Ishikawa (cell line): ENCODE measurements at regions not wholly inside any gene's neighbourhood (a gene's known extent, or its start where the extent isn't known, plus 50 kb on each side); places are given as distances from the start of the nearest gene placed in this dataset.

ENCODE experiments used
- CEBPB ChIP-seq: IDR thresholded peaks from 2 replicates; pipeline ENCODE4 v1.6.1; 2012
- CREB1 ChIP-seq: IDR thresholded peaks from 2 replicates; pipeline ENCODE4 v1.6.1; 2012; ENCODE audit warnings: low read depth
- EGR1 ChIP-seq: IDR thresholded peaks from 2 replicates; pipeline ENCODE4 v1.6.1; 2012
- EP300 ChIP-seq: IDR thresholded peaks from 2 replicates; pipeline ENCODE4 v1.6.1; 2012; ENCODE audit warnings: borderline replicate concordance
- FOXM1 ChIP-seq: IDR thresholded peaks from 2 replicates; pipeline ENCODE4 v1.6.1; 2012; ENCODE audit warnings: low read depth, borderline replicate concordance
- MAX ChIP-seq: IDR thresholded peaks from 2 replicates; pipeline ENCODE4 v1.6.1; 2012
- NFIC ChIP-seq: IDR thresholded peaks from 2 replicates; pipeline ENCODE4 v1.6.1; 2012
- RAD21 ChIP-seq: IDR thresholded peaks from 2 replicates; pipeline ENCODE4 v1.6.1; 2012; ENCODE audit warnings: low read depth
- REST ChIP-seq: IDR thresholded peaks from 2 replicates; pipeline ENCODE4 v1.6.1; 2012; ENCODE audit warnings: low read depth, mild to moderate bottlenecking
- TAF1 ChIP-seq: IDR thresholded peaks from 2 replicates; pipeline ENCODE4 v1.6.1; 2012; ENCODE audit warnings: low read depth, mild to moderate bottlenecking
- TCF12 ChIP-seq: IDR thresholded peaks from 2 replicates; pipeline ENCODE4 v1.6.1; 2012; ENCODE audit warnings: low read depth
- TEAD4 ChIP-seq: IDR thresholded peaks from 2 replicates; pipeline ENCODE4 v1.6.1; 2012
- USF1 ChIP-seq: IDR thresholded peaks from 2 replicates; pipeline ENCODE4 v1.6.1; 2012
- YY1 ChIP-seq: IDR thresholded peaks from 2 replicates; pipeline ENCODE4 v1.6.1; 2012; ENCODE audit warnings: low read depth
- ZBTB7A ChIP-seq: IDR thresholded peaks from 2 replicates; pipeline ENCODE4 v1.6.1; 2012; ENCODE audit warnings: low read depth

- no peak for TF ChIP-seq YY1
- TF ChIP-seq EP300, result no peak
- no peak for TF ChIP-seq TCF12
- no peak for TF ChIP-seq RAD21
- TF ChIP-seq REST, result no peak
- no peak for TF ChIP-seq USF1
- TF ChIP-seq EGR1, result no peak
- no peak for TF ChIP-seq CEBPB
- no peak for TF ChIP-seq CREB1
- TF ChIP-seq FOXM1, result no peak
- no peak for TF ChIP-seq MAX
- no peak for TF ChIP-seq NFIC
- TF ChIP-seq TEAD4, result no peak
- no peak for TF ChIP-seq TAF1
- no peak for TF ChIP-seq ZBTB7A
These were observed 601.1 kb downstream of the TLR4 start for GRCh38 chr9:118305331-118305730.

- no peak for TF ChIP-seq USF1
- no peak for TF ChIP-seq NFIC
- TF ChIP-seq TAF1, result no peak
- no peak for TF ChIP-seq RAD21
- TF ChIP-seq MAX, result no peak
- no peak for TF ChIP-seq TCF12
- TF ChIP-seq FOXM1, result no peak
- no peak for TF ChIP-seq REST
- no peak for TF ChIP-seq ZBTB7A
- TF ChIP-seq EP300, result no peak
- TF ChIP-seq CEBPB, result no peak
- TF ChIP-seq CREB1, result no peak
- TF ChIP-seq YY1, result no peak
- no peak for TF ChIP-seq EGR1
- TF ChIP-seq TEAD4, result no peak
These were observed 602.6 kb downstream of the TLR4 start for GRCh38 chr9:118306801-118307200.

GRCh38 chr9:118313965-118314364 is 609.8 kb downstream of the TLR4 start:
- no peak for TF ChIP-seq CEBPB
- TF ChIP-seq EP300, result no peak
- no peak for TF ChIP-seq USF1
- TF ChIP-seq CREB1, result no peak
- TF ChIP-seq NFIC, result no peak
- no peak for TF ChIP-seq RAD21
- no peak for TF ChIP-seq FOXM1
- TF ChIP-seq TEAD4, result no peak
- no peak for TF ChIP-seq MAX
- no peak for TF ChIP-seq REST
- no peak for TF ChIP-seq ZBTB7A
- TF ChIP-seq YY1, result no peak
- TF ChIP-seq EGR1, result no peak
- no peak for TF ChIP-seq TAF1

- TF ChIP-seq RAD21, result no peak
- no peak for TF ChIP-seq TAF1
- no peak for TF ChIP-seq FOXM1
- no peak for TF ChIP-seq MAX
- TF ChIP-seq TCF12, result no peak
- no peak for TF ChIP-seq CEBPB
- TF ChIP-seq USF1, result no peak
These were observed 612.7 kb downstream of the TLR4 start for GRCh38 chr9:118316831-118317343.
